ENCODE measurements at regions not wholly inside any gene's neighbourhood (a gene's known extent, or its start where the extent isn't known, plus 50 kb on each side); places are given as distances from the start of the nearest gene placed in this dataset.

DNA sequence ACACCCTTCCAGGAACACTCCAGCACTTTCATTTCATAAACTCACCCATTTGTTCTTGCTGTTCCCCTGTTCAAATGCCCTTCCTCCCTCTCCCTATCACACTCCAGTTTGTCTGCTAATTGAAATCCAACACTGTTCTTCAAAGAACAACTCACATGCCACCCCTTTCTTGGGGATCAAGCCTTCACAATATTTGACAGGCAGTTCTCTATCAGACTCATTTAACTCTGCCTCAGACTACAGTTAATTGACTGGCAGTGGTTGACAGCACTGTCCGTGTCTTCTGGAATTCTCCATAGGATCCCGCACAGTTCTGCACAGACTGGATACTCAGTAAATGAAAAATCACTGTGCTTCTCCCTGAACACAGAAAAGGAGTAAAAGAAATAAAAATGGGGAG, 87.8 kb downstream of the PMP22 start:
- TF ChIP-seq, protein P1, sequence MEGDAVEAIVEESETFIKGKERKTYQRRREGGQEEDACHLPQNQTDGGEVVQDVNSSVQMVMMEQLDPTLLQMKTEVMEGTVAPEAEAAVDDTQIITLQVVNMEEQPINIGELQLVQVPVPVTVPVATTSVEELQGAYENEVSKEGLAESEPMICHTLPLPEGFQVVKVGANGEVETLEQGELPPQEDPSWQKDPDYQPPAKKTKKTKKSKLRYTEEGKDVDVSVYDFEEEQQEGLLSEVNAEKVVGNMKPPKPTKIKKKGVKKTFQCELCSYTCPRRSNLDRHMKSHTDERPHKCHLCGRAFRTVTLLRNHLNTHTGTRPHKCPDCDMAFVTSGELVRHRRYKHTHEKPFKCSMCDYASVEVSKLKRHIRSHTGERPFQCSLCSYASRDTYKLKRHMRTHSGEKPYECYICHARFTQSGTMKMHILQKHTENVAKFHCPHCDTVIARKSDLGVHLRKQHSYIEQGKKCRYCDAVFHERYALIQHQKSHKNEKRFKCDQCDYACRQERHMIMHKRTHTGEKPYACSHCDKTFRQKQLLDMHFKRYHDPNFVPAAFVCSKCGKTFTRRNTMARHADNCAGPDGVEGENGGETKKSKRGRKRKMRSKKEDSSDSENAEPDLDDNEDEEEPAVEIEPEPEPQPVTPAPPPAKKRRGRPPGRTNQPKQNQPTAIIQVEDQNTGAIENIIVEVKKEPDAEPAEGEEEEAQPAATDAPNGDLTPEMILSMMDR (IDR thresholded peaks at IDR 0.05; ENCODE audit: low read depth, low read length, missing control alignments), result no peak

DNA sequence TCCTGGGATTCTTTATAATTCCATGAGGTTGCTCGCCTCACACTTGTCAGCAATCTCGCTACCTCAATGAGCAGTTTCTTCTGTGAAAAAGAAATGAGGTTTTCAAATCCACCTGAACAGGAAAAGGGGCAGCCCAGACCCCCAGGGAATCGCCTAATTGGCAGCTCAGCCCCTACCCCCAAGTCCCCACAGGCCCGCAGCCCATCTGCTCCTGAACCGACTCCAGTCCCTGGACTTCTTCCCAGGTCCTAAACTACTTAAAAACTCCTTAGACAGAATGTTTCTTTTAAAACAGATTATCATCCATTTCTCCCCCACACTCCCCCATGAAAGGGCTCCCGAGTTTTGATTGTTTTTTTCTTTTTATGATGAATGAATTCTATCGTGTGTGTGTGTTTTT, 89.8 kb downstream of the PMP22 start:
- TF ChIP-seq, protein P1 (IDR thresholded peaks at IDR 0.05; ENCODE audit: low read depth, low read length, missing control alignments), result no peak
- DNase-seq (ENCODE audit: extremely low read depth, low read depth), result no peak
- no peak overlapping the region for H3K4me3 ChIP-seq (replicated peaks; ENCODE audit: low read depth, low read length)

More for the DNA sequence above, 87.8 kb downstream of the PMP22 start:
- no peak overlapping the region for H3K4me3 ChIP-seq (replicated peaks; ENCODE audit: low read depth, low read length)
- no peak for DNase-seq (ENCODE audit: extremely low read depth, low read depth)

DNA sequence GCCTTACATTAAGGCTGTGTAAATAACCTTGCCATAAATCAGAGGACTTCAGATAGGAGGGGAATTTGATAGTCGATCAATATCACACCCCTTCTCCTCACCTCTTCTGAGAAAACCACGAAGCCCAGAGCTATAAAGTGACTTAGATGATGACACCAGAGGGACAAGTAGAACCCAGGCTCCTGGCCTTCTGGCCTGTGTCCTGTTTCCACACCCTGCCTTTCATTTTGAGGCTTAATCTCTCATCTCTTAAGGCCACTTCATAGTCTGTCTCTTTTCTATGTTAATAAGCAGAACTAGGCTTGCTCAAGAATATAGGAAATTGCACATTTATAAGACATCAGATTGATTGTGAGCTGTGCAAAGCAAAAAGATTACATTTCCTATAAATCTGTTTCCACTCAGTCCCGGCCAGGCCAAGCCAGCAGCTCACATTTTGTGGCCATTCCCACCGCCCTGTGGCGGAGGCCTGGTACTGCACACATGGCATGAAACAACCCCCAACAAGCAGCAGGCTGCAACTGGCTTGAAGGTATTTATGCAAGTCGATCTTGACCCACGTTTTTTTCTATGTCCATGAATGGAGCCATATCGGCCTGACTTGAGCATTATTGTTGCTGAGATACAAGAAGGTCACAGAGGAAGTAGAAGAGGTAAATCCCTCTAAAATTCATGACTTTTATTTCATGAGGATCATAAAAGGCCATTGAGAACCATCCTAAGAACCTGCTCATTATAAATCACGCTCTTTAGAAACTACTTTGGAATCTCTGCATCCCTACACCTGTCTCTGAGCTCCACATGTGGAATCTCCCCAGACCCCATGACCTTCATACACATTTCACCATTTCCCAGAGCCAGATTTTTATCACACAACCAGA, 93.7 kb downstream of the PMP22 start:
- TF ChIP-seq, protein P1 (IDR thresholded peaks at IDR 0.05; ENCODE audit: low read depth, low read length, missing control alignments), result peak; percentile 95
- DNase-seq (ENCODE audit: extremely low read depth, low read depth), result peak; percentile 63

DNA sequence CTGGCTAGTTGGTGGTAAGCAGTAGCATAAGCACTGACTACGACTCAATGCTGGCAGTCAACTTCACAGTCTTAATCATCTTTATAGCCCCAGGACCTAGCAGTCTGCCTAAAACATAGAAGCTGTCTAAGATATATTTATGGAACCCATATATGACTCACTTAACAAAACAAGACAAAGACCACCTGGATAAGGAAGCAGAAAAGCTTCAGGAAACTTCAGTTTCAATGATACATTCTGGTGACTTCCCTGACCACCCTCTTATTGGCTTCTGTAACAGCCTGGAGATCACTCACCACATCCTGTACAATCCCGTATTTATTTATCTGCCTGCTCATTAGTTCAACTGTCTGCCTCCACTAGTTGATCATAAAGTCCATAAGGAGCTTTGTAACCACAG, 95.5 kb downstream of the PMP22 start:
- no peak overlapping the region for H3K4me3 ChIP-seq (replicated peaks; ENCODE audit: low read depth, low read length)
- DNase-seq (ENCODE audit: extremely low read depth, low read depth), result peak; percentile 67
- TF ChIP-seq, protein P1 (IDR thresholded peaks at IDR 0.05; ENCODE audit: low read depth, low read length, missing control alignments), result no peak

More for the DNA sequence above, 93.7 kb downstream of the PMP22 start:
- H3K4me3 ChIP-seq (replicated peaks; ENCODE audit: low read depth, low read length), result no peak overlapping the region

DNA sequence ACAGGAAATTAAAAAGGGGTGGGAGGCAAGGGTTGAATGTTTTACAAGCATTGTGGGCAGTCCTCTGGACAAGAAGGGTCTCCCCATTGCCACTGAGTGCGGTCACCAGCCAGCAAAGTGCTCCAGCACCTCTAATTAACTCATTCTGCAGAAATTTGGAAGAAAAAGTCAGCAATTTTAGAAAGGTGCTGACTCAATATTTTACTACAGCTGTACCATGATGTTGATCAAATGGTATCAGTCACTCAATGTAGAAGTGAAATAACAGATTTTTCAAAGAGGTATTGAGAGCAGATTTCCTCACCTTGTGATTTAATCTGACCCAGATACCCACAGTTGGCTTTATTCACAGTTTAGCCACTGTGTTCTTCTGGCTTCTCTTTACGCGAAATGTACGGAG, 96.7 kb downstream of the PMP22 start:
- TF ChIP-seq, protein P1 (IDR thresholded peaks at IDR 0.05; ENCODE audit: low read depth, low read length, missing control alignments), result no peak
- H3K4me3 ChIP-seq (replicated peaks; ENCODE audit: low read depth, low read length), result no peak overlapping the region
- no peak for DNase-seq (ENCODE audit: extremely low read depth, low read depth)

DNA sequence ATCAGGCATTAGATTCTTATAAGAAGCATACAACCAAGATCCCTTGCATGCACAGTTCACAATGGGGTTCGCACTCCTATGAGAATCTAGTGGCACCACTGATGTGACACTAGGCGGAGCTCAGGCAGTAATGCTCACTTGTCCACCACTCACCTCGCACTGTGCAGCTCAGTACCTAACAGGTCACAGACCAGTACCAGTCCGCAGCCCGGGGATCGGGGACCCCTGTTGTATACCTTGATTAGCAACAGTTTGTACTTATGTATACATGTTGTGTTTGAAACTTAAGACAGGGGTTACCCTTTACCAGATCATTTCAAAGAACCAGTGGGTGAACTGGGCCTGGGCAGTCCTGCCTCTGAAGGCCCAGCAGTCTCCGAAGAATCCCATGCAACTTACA, 103.7 kb downstream of the PMP22 start:
- TF ChIP-seq, protein P1 (IDR thresholded peaks at IDR 0.05; ENCODE audit: low read depth, low read length, missing control alignments), result no peak
- no peak for DNase-seq (ENCODE audit: extremely low read depth, low read depth)

More for the DNA sequence above, 103.7 kb downstream of the PMP22 start:
- no peak overlapping the region for H3K4me3 ChIP-seq (replicated peaks; ENCODE audit: low read depth, low read length)
